NCI-H1930 (cell line): ENCODE measurements at regions not wholly inside any gene's neighbourhood (a gene's known extent, or its start where the extent isn't known, plus 50 kb on each side); places are given as distances from the start of the nearest gene placed in this dataset.

Source experiments
- DNase-seq, 2 experiments: peaks; one replicate each; lab custom pipeline; 2025; lab: John Stamatoyannopoulos, UW

GRCh38 chr21:45592208-45592619, 50.0 kb upstream of the SLC19A1 start:
- no peak for DNase-seq

GRCh38 chr21:45592626-45593134, 50.4 kb upstream of the SLC19A1 start:
- no peak for DNase-seq

GRCh38 chr21:45593162-45594022, 50.1 kb upstream of the PCBP3 start:
- DNase-seq = peak; percentile 80 to 81
